Activated T-cell treated with anti-CD3 and anti-CD28 coated beads, Interleukin-2, amount 50 U/mL, for 72 hours (primary cell): ENCODE measurements at regions not wholly inside any gene's neighbourhood (a gene's known extent, or its start where the extent isn't known, plus 50 kb on each side); places are given as distances from the start of the nearest gene placed in this dataset.

Source experiments
- ATAC-seq, 2 donors: fragments of 150-1000 bp; cut with Tn5 transposase; replicated peaks in 1 of 2; 2 replicates each; pipeline ENCODE4 v1.10.0; 2021; ENCODE audit warnings: moderate library complexity in 2 of 2, mild to moderate bottlenecking in 1 of 2
- DNase-seq, 2 donors: peaks; one replicate each; pipeline ENCODE4 v3.0.0; 2021 to 2022; ENCODE audit warnings: mixed read lengths in 1 of 2
- H3K27ac Mint-ChIP-seq: one replicate; pipeline ENCODE4 v1.8.0; 2022; ENCODE audit warnings: mild to moderate bottlenecking, moderate library complexity, mixed read lengths
- H3K27me3 Mint-ChIP-seq: one replicate; pipeline ENCODE4 v1.8.0; 2022; ENCODE audit warnings: low read depth, mixed read lengths
- H3K36me3 Mint-ChIP-seq, 2 donors: one replicate each; pipeline ENCODE4 v1.8.0; 2022; ENCODE audit warnings: mixed read lengths in 2 of 2, mild to moderate bottlenecking in 1 of 2; ENCODE audit not compliant: insufficient read depth in 2 of 2
- H3K4me1 Mint-ChIP-seq: one replicate; pipeline ENCODE4 v1.8.0; 2022; ENCODE audit warnings: low read depth, mixed read lengths
- H3K4me3 Mint-ChIP-seq, 2 donors: one replicate each; pipeline ENCODE4 v1.8.0; 2022; ENCODE audit warnings: mild to moderate bottlenecking in 2 of 2, mixed read lengths in 2 of 2, moderate library complexity in 2 of 2
- H3K9me3 Mint-ChIP-seq, 2 donors: one replicate each; pipeline ENCODE4 v1.8.0; 2022; ENCODE audit warnings: mixed read lengths in 2 of 2

GRCh38 chr1:105865546-105865945 lies 1190.9 kb upstream of the PRMT6 start:
- Mint-ChIP-seq H3K27me3 (no peaks in the 10 kb centered on the region), H3K36me3 (no peaks in the 10 kb centered on the region), H3K9me3 (peaks cover 8 to 13% of the 10 kb centered on the region in 2 donors), H3K4me1 (no peaks in the 10 kb centered on the region), H3K4me3 (no peak overlapping the region), H3K27ac (no peak overlapping the region)
- ATAC-seq (no peak), DNase-seq (no peak)

GRCh38 chr1:105872817-105873216 lies 1183.7 kb upstream of the PRMT6 start:
- H3K36me3 Mint-ChIP-seq: no peaks in the 10 kb centered on the region
- no peak overlapping the region for H3K4me3 Mint-ChIP-seq
- H3K4me1 Mint-ChIP-seq: no peaks in the 10 kb centered on the region
- no peak overlapping the region for H3K27ac Mint-ChIP-seq
- ATAC-seq (no peak), DNase-seq (no peak)
- peaks cover 9 to 16% of the 10 kb centered on the region in 2 donors for H3K9me3 Mint-ChIP-seq
- no peaks in the 10 kb centered on the region for H3K27me3 Mint-ChIP-seq

DNA sequence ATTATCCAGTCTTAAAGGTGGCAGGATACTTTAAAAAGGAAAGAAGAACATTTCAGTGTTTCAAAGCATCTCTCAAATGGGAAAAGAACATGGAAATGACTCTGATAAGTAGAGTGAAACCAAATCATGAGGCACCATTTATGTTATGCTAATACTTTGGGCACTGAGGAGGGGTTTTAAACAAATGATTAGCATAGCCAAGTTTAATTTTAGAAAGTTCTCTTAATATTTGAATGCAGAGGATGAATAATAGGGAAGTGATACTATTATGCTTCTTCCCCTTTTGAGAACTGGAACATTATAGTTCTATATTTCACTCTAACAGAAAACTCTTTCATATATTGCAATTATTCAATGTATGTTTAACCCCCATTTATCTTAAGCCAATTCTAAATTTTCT lies 1181.9 kb upstream of the PRMT6 start:
- ATAC-seq (no peak), DNase-seq (no peak)
- Mint-ChIP-seq H3K9me3 (peaks cover 9 to 19% of the 10 kb centered on the region in 2 donors), H3K27ac (no peak overlapping the region), H3K27me3 (no peaks in the 10 kb centered on the region), H3K4me3 (no peak overlapping the region), H3K4me1 (no peaks in the 10 kb centered on the region), H3K36me3 (no peaks in the 10 kb centered on the region)

DNA sequence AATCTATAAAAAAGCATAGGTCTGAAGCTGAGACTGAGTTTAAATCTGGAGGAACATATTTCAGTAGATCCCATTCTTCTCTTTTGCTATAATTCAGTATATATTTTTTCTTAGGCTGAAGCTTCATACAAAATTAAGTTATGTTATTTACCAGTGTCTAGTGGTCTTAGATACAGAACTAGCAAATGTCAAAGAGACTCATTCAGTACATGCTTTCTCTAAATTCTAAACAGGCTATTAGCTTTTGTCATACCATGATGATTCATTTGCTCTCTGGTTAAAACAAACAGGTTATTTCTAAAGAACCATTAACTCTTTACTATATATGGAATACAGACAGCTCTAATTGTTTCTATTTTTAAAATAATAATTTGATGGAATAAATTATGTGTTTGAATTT lies 1170.2 kb upstream of the PRMT6 start:
- Mint-ChIP-seq H3K36me3 (peaks cover 0 to 4% of the 10 kb centered on the region in 2 donors), H3K27ac (no peak overlapping the region), H3K27me3 (no peaks in the 10 kb centered on the region), H3K4me3 (no peak overlapping the region), H3K9me3 (peaks cover 16% of the 10 kb centered on the region in 2 donors), H3K4me1 (no peaks in the 10 kb centered on the region)
- no peak for DNase-seq
- no peak for ATAC-seq

DNA sequence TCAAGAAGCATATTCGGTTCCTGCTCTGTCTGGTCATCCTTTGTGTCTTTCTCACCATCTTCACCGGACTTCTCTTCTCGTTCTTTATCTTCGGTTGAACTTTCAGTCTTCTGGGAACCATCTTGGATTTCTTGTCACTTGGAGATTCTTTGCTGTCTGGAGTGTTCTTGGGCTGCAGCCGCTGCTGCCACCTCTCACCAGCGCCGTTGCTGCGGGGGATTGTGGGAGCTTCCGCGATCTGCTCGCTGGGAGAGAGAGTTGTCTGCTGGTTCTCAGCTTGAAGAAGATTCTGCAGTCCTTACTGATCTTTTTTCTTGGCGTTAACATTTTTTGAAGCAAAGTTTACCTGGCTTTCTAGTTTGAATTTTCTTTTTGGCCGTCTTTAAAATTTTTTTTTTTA lies 1165.2 kb upstream of the PRMT6 start:
- H3K27ac Mint-ChIP-seq: no peak overlapping the region

DNA sequence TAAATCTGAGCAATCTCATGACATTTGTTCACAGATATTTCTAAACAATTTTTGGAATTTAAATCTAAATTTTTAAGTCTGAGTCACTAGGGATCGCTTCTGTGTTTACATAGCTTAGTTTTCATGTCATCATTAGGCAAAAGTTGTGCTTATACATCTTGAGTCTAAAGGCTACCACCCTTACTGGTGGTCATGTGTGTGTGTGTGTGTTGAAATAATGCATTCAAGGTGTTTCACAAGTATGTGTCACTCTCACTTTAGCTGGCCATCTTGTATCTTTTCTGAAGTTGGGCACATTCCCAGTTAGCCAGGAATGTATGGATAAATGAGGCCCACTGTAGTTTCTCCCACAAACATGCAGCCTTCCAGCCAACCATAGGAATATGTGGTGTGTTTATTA lies 1162.5 kb upstream of the PRMT6 start:
- Mint-ChIP-seq H3K9me3 (peaks cover 5 to 25% of the 10 kb centered on the region in 2 donors), H3K4me1 (no peaks in the 10 kb centered on the region), H3K36me3 (no peaks in the 10 kb centered on the region), H3K27ac (no peak overlapping the region), H3K27me3 (no peaks in the 10 kb centered on the region), H3K4me3 (no peak overlapping the region)
- DNase-seq: no peak
- ATAC-seq: no peak

More for the DNA sequence above, 1165.2 kb upstream of the PRMT6 start:
- ATAC-seq (no peak), DNase-seq (no peak)
- Mint-ChIP-seq H3K27me3 (no peaks in the 10 kb centered on the region), H3K9me3 (peaks cover 5 to 22% of the 10 kb centered on the region in 2 donors), H3K36me3 (no peaks in the 10 kb centered on the region), H3K4me1 (no peaks in the 10 kb centered on the region), H3K4me3 (no peak overlapping the region)

DNA sequence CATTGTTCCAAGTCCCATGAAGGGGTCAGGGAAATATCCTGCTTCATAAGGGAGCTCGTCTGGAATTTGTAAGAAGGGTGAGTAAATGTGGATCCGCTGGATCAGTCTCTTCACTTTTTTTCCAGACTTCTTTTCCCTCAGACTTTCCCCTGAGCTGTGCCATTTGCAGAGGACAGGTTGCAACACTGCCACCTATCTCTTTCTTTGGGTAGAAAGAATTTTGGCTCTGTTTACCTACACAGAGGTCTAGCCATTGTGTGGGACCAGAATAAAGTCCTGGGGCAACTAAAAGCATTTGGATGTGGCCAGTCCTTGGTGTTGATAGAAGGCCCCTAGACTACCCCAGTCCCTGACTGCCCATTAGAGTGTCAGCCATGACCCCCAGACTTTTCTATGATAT lies 1146.7 kb upstream of the PRMT6 start:
- Mint-ChIP-seq H3K27ac (no peak overlapping the region), H3K4me3 (no peak overlapping the region), H3K36me3 (no peaks in the 10 kb centered on the region), H3K9me3 (peaks cover 3 to 8% of the 10 kb centered on the region in 2 donors), H3K4me1 (no peaks in the 10 kb centered on the region), H3K27me3 (no peaks in the 10 kb centered on the region)
- ATAC-seq (no peak), DNase-seq (no peak)

DNA sequence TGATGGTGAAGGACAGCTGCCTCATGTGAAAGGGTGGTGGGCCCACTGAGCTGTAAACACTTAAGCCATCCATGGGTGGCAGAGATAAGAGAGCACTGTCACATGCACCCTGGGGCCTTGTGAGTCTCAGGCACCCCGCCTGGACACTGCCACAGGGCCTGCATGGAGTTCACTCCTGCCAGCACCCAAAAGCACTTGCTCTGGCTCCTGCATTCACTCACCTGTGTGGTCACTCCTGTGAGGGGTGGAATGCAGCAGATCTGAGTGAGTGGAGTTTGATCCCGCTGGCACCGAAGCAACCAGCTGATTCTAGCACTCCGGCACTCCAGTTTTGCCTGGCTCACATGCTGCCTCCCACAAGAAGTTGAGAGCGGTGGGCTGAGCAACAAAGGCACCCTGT lies 1142.1 kb upstream of the PRMT6 start:
- DNase-seq: no peak
- Mint-ChIP-seq H3K27ac (no peak overlapping the region), H3K4me1 (no peaks in the 10 kb centered on the region), H3K4me3 (no peak overlapping the region), H3K27me3 (no peaks in the 10 kb centered on the region), H3K36me3 (no peaks in the 10 kb centered on the region), H3K9me3 (peaks cover 1 to 14% of the 10 kb centered on the region in 2 donors)
- no peak for ATAC-seq

GRCh38 chr1:105934806-105935205 lies 1121.7 kb upstream of the PRMT6 start:
- no peaks in the 10 kb centered on the region for H3K4me1 Mint-ChIP-seq
- H3K9me3 Mint-ChIP-seq: peaks cover 13 to 17% of the 10 kb centered on the region in 2 donors
- no peaks in the 10 kb centered on the region for H3K27me3 Mint-ChIP-seq
- no peak for ATAC-seq
- no peak for DNase-seq
- H3K36me3 Mint-ChIP-seq: no peaks in the 10 kb centered on the region
- H3K4me3 Mint-ChIP-seq: no peak overlapping the region
- H3K27ac Mint-ChIP-seq: no peak overlapping the region

GRCh38 chr1:105964879-105965278 lies 1091.6 kb upstream of the PRMT6 start:
- Mint-ChIP-seq H3K9me3 (peaks cover 5% of the 10 kb centered on the region in 2 donors), H3K27ac (no peak overlapping the region), H3K36me3 (no peaks in the 10 kb centered on the region), H3K4me1 (no peaks in the 10 kb centered on the region), H3K4me3 (no peak overlapping the region), H3K27me3 (no peaks in the 10 kb centered on the region)
- ATAC-seq (no peak), DNase-seq (no peak)

DNA sequence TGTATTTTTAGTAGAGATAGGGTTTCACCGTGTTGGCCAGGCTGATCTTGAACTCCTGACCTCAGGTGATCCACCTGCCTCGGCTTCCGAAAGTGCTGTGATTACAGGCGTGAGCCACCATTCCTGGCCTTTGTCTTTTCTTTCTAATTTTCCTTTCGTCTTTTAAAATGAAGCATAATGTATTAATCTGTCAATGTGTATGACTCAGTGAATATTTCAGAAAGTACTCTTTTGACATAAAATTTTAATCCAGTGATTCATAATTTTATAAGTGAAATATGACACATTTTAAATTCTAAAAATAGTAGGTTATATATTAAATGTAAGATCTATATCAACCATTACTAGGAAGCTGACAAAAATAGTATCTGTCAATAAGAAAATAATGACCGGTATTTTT lies 1059.0 kb upstream of the PRMT6 start:
- H3K36me3 Mint-ChIP-seq: peaks cover 0 to 2% of the 10 kb centered on the region in 2 donors
- ATAC-seq (no peak), DNase-seq (no peak)
- no peak overlapping the region for H3K27ac Mint-ChIP-seq
- peaks cover 1 to 7% of the 10 kb centered on the region in 2 donors for H3K9me3 Mint-ChIP-seq
- no peak overlapping the region for H3K4me3 Mint-ChIP-seq
- no peaks in the 10 kb centered on the region for H3K27me3 Mint-ChIP-seq
- no peaks in the 10 kb centered on the region for H3K4me1 Mint-ChIP-seq

- DNase-seq: no peak
- Mint-ChIP-seq H3K4me3 (no peak overlapping the region), H3K27me3 (no peaks in the 10 kb centered on the region), H3K4me1 (no peaks in the 10 kb centered on the region), H3K36me3 (no peaks in the 10 kb centered on the region), H3K9me3 (peaks cover 3% of the 10 kb centered on the region in 2 donors), H3K27ac (no peak overlapping the region)
- ATAC-seq: no peak
These were observed 1034.1 kb upstream of the PRMT6 start for GRCh38 chr1:106022312-106022902.

DNA sequence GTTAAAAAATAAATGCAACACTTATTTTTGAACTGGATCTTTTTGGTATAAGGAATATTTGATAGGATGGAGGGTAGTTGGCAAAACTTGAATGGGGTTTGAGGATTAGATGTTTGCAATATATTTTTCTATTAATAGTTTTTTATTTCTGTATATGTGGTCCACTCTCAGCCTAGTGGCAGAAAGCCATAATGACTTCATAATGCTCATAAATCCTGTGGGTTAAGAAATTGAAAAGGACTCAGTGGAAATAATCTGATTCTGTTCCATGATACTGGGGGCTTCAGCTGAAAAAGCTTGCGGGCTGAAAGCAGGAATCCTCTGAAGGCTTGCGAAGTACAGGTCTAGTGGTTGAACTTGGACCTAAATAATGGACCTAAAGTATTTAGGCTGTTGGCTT lies 1028.6 kb upstream of the PRMT6 start:
- no peaks in the 10 kb centered on the region for H3K4me1 Mint-ChIP-seq
- H3K27ac Mint-ChIP-seq: no peak overlapping the region
- ATAC-seq (no peak), DNase-seq (no peak)
- no peaks in the 10 kb centered on the region for H3K9me3 Mint-ChIP-seq
- no peak overlapping the region for H3K4me3 Mint-ChIP-seq
- H3K27me3 Mint-ChIP-seq: no peaks in the 10 kb centered on the region
- no peaks in the 10 kb centered on the region for H3K36me3 Mint-ChIP-seq

GRCh38 chr1:106037526-106037925 lies 1018.9 kb upstream of the PRMT6 start:
- Mint-ChIP-seq H3K27me3 (no peaks in the 10 kb centered on the region), H3K4me3 (no peak overlapping the region), H3K9me3 (peaks cover 9 to 12% of the 10 kb centered on the region in 2 donors), H3K27ac (no peak overlapping the region), H3K4me1 (no peaks in the 10 kb centered on the region), H3K36me3 (peaks cover 0 to 2% of the 10 kb centered on the region in 2 donors)
- ATAC-seq (no peak), DNase-seq (no peak)
